GM12878 (cell line): ENCODE measurements at regions not wholly inside any gene's neighbourhood (a gene's known extent, or its start where the extent isn't known, plus 50 kb on each side); places are given as distances from the start of the nearest gene placed in this dataset.

Experiments used
- ATAC-seq: fragments of 200-7000 bp; cut with Tn5 transposase; 3 replicates; pipeline ENCODE4 v1.9.1; 2020; ENCODE audit warnings: mild to moderate bottlenecking, moderate library complexity
- BruUV-seq: library from RNA; stranded (reverse); fragments of 400-500 nt; replicated peaks from 2 replicates; lab custom pipeline; 2021; lab: Mats Ljungman, UMichigan
- CTCF ChIA-PET: fragments of 300-600 bp; sonication (Branson Sonifier 250); formaldehyde crosslinking; extraction: SDS; loops from one replicate; lab custom pipeline; 2021; ENCODE audit warnings: inconsistent platforms; lab: Yijun Ruan, JAX
- POLR2A ChIA-PET: fragments of 350-600 bp; formaldehyde crosslinking; extraction: SDS; loops from one replicate; lab custom pipeline; 2021; ENCODE audit warnings: inconsistent platforms; lab: Charles Lee
- RAD21 ChIA-PET: fragments of 300-600 bp; sonication (Branson Sonifier 250); formaldehyde crosslinking; loops from one replicate; lab custom pipeline; 2023; ENCODE audit warnings: antibody characterized with exemption; ENCODE audit not compliant: unreplicated experiment; lab: Charles Lee
- SMC1A ChIA-PET: fragments of 300-600 bp; sonication (Branson Sonifier 250); formaldehyde crosslinking; loops from one replicate; lab custom pipeline; 2023; ENCODE audit not compliant: unreplicated experiment, uncharacterized antibody; lab: Charles Lee
- DNase-seq: peaks from one replicate; pipeline ENCODE4 v3.0.0-alpha.2; 2011; ENCODE audit warnings: low read depth, low spot score
- FAIRE-seq: peaks from 3 replicates; lab custom pipeline; 2011; peaks lifted over from hg19 to GRCh38; lab: Jason Lieb, UNC
- H2AFZ ChIP-seq: 2 replicates; pipeline ENCODE4 v1.6.0; 2011; ENCODE audit warnings: low read depth, low read length, control low read depth; ENCODE audit not compliant: control insufficient read depth
- H3K27ac ChIP-seq: 2 replicates; pipeline ENCODE4 v1.5.1; 2011; ENCODE audit warnings: control low read depth; ENCODE audit not compliant: control insufficient read depth, insufficient read depth
- H3K27me3 ChIP-seq, 2 experiments: replicated peaks in 1 of 2; 2 replicates each; pipeline versions ENCODE4 v1.6.0 to v1.6.1; 2011; ENCODE audit warnings: low read length in 1 of 2; ENCODE audit not compliant: control insufficient read depth in 2 of 2, insufficient read depth in 2 of 2
- H3K36me3 ChIP-seq, 2 experiments: 2 replicates each; pipeline ENCODE4 v1.5.1; 2011; ENCODE audit warnings: low read length in 1 of 2; ENCODE audit not compliant: control insufficient read depth in 2 of 2, insufficient read depth in 2 of 2
- H3K4me1 ChIP-seq: 2 replicates; pipeline ENCODE4 v1.6.1; 2011; ENCODE audit warnings: mild to moderate bottlenecking, low read length, moderate library complexity, mixed read lengths; ENCODE audit not compliant: control insufficient read depth, insufficient read depth
- H3K4me2 ChIP-seq: 2 replicates; pipeline ENCODE4 v1.6.0; 2011; ENCODE audit warnings: control low read depth; ENCODE audit not compliant: control insufficient read depth, insufficient read depth
- H3K4me3 ChIP-seq: fragments of 200-600 bp; sonication (generic); 2 replicates; pipeline ENCODE4 v1.5.1; 2016
- H3K79me2 ChIP-seq: 2 replicates; pipeline ENCODE4 v1.6.0; 2011; ENCODE audit warnings: low read length; ENCODE audit not compliant: control insufficient read depth, insufficient read depth
- H3K9ac ChIP-seq: 2 replicates; pipeline ENCODE4 v1.8.0; 2011; ENCODE audit warnings: low read length, control low read depth, mixed read lengths; ENCODE audit not compliant: control insufficient read depth, insufficient read depth
- H3K9me3 ChIP-seq: replicated peaks from 3 replicates; pipeline ENCODE4 v1.5.1; 2011; ENCODE audit warnings: mild to moderate bottlenecking, low read length; ENCODE audit not compliant: control insufficient read depth, insufficient read depth
- H4K20me1 ChIP-seq: 2 replicates; pipeline ENCODE4 v1.6.0; 2011; ENCODE audit not compliant: control insufficient read depth, insufficient read depth
- BHLHE40 ChIP-seq, 2 experiments: fragments of 450-650 bp in 1 of 2; IDR thresholded peaks; 2 replicates each; pipeline ENCODE4 v1.6.1; 2011 to 2017; ENCODE audit warnings: low read depth in 2 of 2, borderline replicate concordance in 1 of 2, improper control_type of control experiment in 1 of 2, low read length in 1 of 2, mild to moderate bottlenecking in 1 of 2
- CBFB ChIP-seq: IDR thresholded peaks from 2 replicates; pipeline ENCODE4 v1.6.1; 2016; ENCODE audit warnings: antibody characterized with exemption, low read depth
- CREB1 ChIP-seq: IDR thresholded peaks from 2 replicates; pipeline ENCODE4 v1.6.1; 2012; ENCODE audit warnings: low read depth, mild to moderate bottlenecking, inconsistent platforms
- EED ChIP-seq: sonication (generic); IDR thresholded peaks from 2 replicates; pipeline ENCODE4 v1.6.1; 2016; ENCODE audit warnings: antibody characterized with exemption, low read depth
- EGR1 ChIP-seq, 2 experiments: IDR thresholded peaks; 1 replicate in 1 of 2; 2 replicates in 1 of 2; pipeline ENCODE4 v1.6.1; 2011 to 2012; ENCODE audit warnings: low read depth in 2 of 2, low read length in 2 of 2, borderline replicate concordance in 1 of 2, mild to moderate bottlenecking in 1 of 2, moderate library complexity in 1 of 2
- ESRRA ChIP-seq: IDR thresholded peaks from 2 replicates; pipeline ENCODE4 v1.6.1; 2012; ENCODE audit warnings: mild to moderate bottlenecking, low read length, improper control_type of control experiment
- IKZF1 ChIP-seq: fragments of 450-650 bp; conservative IDR thresholded peaks from 2 replicates; pipeline ENCODE4 v1.6.1; 2017; ENCODE audit warnings: antibody characterized with exemption, mild to moderate bottlenecking
- KAT2A ChIP-seq: conservative IDR thresholded peaks from 2 replicates; pipeline ENCODE4 v1.6.1; 2011; ENCODE audit warnings: low read depth, low read length; ENCODE audit not compliant: control insufficient read depth
- MTA3 ChIP-seq: IDR thresholded peaks from 2 replicates; pipeline ENCODE4 v1.6.1; 2012; ENCODE audit warnings: low read length, inconsistent platforms, borderline replicate concordance
- POLR2A ChIP-seq: IDR thresholded peaks from 2 replicates; pipeline ENCODE4 v1.6.1; 2011; ENCODE audit warnings: low read depth, mild to moderate bottlenecking, low read length
- RB1 ChIP-seq: fragments of 450-650 bp; formaldehyde crosslinking; IDR thresholded peaks from 2 replicates; pipeline ENCODE4 v1.6.1; 2017; ENCODE audit warnings: mild to moderate bottlenecking, borderline replicate concordance
- SMAD5 ChIP-seq: IDR thresholded peaks from 2 replicates; pipeline ENCODE4 v1.6.1; 2016; ENCODE audit warnings: antibody characterized with exemption, low read depth
- SUPT20H ChIP-seq: IDR thresholded peaks from 2 replicates; pipeline ENCODE4 v1.6.1; 2011; ENCODE audit warnings: low read depth, mild to moderate bottlenecking, low read length, moderate library complexity, borderline replicate concordance; ENCODE audit not compliant: control insufficient read depth
- TCF3 ChIP-seq: IDR thresholded peaks from 2 replicates; pipeline ENCODE4 v1.6.1; 2012; ENCODE audit warnings: low read depth, mild to moderate bottlenecking, low read length, borderline replicate concordance; ENCODE audit not compliant: insufficient read depth
- TCF7 ChIP-seq: IDR thresholded peaks from 2 replicates; pipeline ENCODE4 v1.6.1; 2014; ENCODE audit warnings: antibody characterized with exemption, borderline replicate concordance
- ZNF207 ChIP-seq: fragments of 450-650 bp; IDR thresholded peaks from 2 replicates; pipeline ENCODE4 v1.6.1; 2014; ENCODE audit warnings: antibody characterized with exemption, mild to moderate bottlenecking, borderline replicate concordance
- WGBS: methylation state at CpG from one replicate; pipeline ENCODE4 v1.1.6; 2016; ENCODE audit warnings: low lambda C conversion rate; ENCODE audit not compliant: insufficient replicate concordance, insufficient coverage; ENCODE audit errors: missing lambda C conversion rate; 5-methylcytosine and 5-hydroxymethylcytosine counted together
- in situ Hi-C: fragments of 300-500 bp; cut with MboI; formaldehyde crosslinking; loops from 9 replicates; pipeline ENCODE4 v1.14.3; 2018; ENCODE audit warnings: mixed read lengths
- intact Hi-C: fragments of 100-400 bp; cut with micrococcal nuclease; formaldehyde crosslinking; loops from one replicate; pipeline ENCODE4 v1.14.2; 2022; ENCODE audit not compliant: unreplicated experiment
- TF ChIP-seq, protein P1 (sequence below): fragments of 450-650 bp; IDR thresholded peaks from 2 replicates; pipeline ENCODE4 v1.6.1; 2017; ENCODE audit warnings: low read depth, mild to moderate bottlenecking, moderate library complexity
- TF ChIP-seq, protein P2 (sequence below): IDR thresholded peaks from 2 replicates; pipeline ENCODE4 v1.6.1; 2011; ENCODE audit warnings: borderline replicate concordance, low read depth, mild to moderate bottlenecking, moderate library complexity, mixed read lengths, low read length; ENCODE audit not compliant: insufficient read depth; ENCODE audit errors: extremely low read length
- TF ChIP-seq, protein P3 (sequence below): fragments of 450-650 bp; IDR thresholded peaks from 2 replicates; pipeline ENCODE4 v1.6.1; 2017; ENCODE audit warnings: mild to moderate bottlenecking, low read depth, inconsistent platforms; ENCODE audit not compliant: poor library complexity, severe bottlenecking
- TF ChIP-seq, protein P4 (sequence below): IDR thresholded peaks from 2 replicates; pipeline ENCODE4 v1.6.1; 2012; ENCODE audit warnings: low read length, inconsistent platforms

DNA sequence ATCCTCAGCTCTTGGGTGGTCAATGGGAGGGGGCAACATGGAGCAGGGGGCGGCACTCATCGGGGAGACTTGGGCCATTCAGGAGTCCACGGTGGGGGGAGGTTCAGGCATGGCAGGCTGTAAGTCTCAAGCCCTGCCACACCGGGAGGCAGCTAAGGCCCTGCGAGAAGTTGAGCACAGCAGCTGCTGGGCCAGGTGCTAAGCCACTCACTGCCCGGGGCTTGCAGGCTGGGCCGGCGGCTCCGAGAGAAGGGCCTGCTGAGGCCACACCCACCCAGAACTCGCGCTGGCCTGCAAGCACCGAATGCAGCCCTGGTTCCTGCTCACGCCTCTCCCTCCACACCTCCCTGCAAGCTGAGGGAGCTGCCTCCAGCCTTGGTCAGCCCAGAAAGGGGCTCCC, 131.4 kb downstream of the OR4C45 start (continued):
- TF ChIP-seq, protein P1, sequence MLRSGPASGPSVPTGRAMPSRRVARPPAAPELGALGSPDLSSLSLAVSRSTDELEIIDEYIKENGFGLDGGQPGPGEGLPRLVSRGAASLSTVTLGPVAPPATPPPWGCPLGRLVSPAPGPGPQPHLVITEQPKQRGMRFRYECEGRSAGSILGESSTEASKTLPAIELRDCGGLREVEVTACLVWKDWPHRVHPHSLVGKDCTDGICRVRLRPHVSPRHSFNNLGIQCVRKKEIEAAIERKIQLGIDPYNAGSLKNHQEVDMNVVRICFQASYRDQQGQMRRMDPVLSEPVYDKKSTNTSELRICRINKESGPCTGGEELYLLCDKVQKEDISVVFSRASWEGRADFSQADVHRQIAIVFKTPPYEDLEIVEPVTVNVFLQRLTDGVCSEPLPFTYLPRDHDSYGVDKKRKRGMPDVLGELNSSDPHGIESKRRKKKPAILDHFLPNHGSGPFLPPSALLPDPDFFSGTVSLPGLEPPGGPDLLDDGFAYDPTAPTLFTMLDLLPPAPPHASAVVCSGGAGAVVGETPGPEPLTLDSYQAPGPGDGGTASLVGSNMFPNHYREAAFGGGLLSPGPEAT: no peak
- TF ChIP-seq IKZF1 (no peak), MTA3 (no peak), SMAD5 (no peak), TCF3 (no peak), POLR2A (no peak), RB1 (no peak), ZNF207 (no peak), EGR1 (IDR thresholded peaks at IDR 0.05; ENCODE audit: borderline replicate concordance in 1 of 2, low read depth in 2 of 2, low read length in 2 of 2) (no peak), CREB1 (no peak)
- TF ChIP-seq, protein P2, sequence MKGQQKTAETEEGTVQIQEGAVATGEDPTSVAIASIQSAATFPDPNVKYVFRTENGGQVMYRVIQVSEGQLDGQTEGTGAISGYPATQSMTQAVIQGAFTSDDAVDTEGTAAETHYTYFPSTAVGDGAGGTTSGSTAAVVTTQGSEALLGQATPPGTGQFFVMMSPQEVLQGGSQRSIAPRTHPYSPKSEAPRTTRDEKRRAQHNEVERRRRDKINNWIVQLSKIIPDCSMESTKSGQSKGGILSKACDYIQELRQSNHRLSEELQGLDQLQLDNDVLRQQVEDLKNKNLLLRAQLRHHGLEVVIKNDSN: no peak
- TF ChIP-seq, all 136 proteins: peak for 0

DNA sequence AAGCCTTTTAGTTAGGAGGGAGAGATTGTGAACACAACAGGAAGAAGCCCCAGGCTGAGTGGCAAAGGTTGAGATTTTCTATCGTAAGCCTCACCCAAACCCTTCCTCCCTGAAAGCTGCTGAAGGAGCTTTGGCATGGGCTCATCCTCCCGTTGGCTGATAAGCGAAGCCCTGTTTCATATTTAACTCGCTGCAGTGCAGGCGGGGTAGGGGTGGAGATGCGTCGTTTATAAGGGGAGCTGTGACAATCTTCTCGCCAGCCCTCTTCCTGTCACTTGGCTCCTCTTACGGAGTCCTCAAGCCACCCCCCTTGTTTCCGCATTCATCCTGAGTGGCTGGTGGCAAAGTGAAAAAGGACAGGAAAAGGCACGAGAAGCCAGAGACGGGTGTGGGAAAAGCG, 137.0 kb downstream of the OR4C45 start:
- no peaks in the 10 kb centered on the region for H3K79me2 ChIP-seq
- H2AFZ ChIP-seq: no peak overlapping the region
- no peaks in the 10 kb centered on the region for H3K4me1 ChIP-seq
- 76% methylated on average over 11 of the region's 13 CpGs for WGBS
- no peaks in the 10 kb centered on the region; the same call in 2 of the 3 replicates for H3K9me3 ChIP-seq
- ChIA-PET POLR2A (no interaction called here), CTCF (interaction anchor here (0.6 kb wide), 1 partner anchor 57 kb away, joined by 4 read pairs; no protein-coding TSS in a partner anchor), SMC1A (no interaction called here), RAD21 (no interaction called here)
- H3K4me3 ChIP-seq: no peak overlapping the region
- FAIRE-seq (no peak), ATAC-seq (no peak), DNase-seq (no peak)
- no TSS peak for BruUV-seq
- no peaks in the 10 kb centered on the region for H3K27me3 ChIP-seq
- no peak overlapping the region for H3K27ac ChIP-seq
- H4K20me1 ChIP-seq: no peaks in the 10 kb centered on the region
- intact Hi-C loops: no loop called here
- no peak overlapping the region for H3K9ac ChIP-seq
- no peaks in the 10 kb centered on the region for H3K36me3 ChIP-seq
- H3K4me2 ChIP-seq: no peak overlapping the region
- in situ Hi-C loops: loop anchor here (25.0 kb wide), 1 partner anchor 243 kb away; no protein-coding TSS in a partner anchor
- TF ChIP-seq EED (no peak), ESRRA (no peak), CBFB (no peak), BHLHE40 (IDR thresholded peaks at IDR 0.05; ENCODE audit: borderline replicate concordance in 1 of 2, low read depth in 2 of 2, low read length in 1 of 2) (no peak), KAT2A (no peak), POLR2A (no peak), SUPT20H (no peak), TCF7 (no peak)
- TF ChIP-seq, protein P3, sequence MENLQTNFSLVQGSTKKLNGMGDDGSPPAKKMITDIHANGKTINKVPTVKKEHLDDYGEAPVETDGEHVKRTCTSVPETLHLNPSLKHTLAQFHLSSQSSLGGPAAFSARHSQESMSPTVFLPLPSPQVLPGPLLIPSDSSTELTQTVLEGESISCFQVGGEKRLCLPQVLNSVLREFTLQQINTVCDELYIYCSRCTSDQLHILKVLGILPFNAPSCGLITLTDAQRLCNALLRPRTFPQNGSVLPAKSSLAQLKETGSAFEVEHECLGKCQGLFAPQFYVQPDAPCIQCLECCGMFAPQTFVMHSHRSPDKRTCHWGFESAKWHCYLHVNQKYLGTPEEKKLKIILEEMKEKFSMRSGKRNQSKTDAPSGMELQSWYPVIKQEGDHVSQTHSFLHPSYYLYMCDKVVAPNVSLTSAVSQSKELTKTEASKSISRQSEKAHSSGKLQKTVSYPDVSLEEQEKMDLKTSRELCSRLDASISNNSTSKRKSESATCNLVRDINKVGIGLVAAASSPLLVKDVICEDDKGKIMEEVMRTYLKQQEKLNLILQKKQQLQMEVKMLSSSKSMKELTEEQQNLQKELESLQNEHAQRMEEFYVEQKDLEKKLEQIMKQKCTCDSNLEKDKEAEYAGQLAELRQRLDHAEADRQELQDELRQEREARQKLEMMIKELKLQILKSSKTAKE: no peak
- TF ChIP-seq, protein P4, sequence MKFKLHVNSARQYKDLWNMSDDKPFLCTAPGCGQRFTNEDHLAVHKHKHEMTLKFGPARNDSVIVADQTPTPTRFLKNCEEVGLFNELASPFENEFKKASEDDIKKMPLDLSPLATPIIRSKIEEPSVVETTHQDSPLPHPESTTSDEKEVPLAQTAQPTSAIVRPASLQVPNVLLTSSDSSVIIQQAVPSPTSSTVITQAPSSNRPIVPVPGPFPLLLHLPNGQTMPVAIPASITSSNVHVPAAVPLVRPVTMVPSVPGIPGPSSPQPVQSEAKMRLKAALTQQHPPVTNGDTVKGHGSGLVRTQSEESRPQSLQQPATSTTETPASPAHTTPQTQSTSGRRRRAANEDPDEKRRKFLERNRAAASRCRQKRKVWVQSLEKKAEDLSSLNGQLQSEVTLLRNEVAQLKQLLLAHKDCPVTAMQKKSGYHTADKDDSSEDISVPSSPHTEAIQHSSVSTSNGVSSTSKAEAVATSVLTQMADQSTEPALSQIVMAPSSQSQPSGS: no peak
